Activated T-helper 2 cell treated with anti-CD3 and anti-CD28 coated beads, Interferon-gamma antibody, Interleukin-2, Interleukin-4, amounts not matched to agents 10 μg/mL and 5 μg/mL and 100 μg/mL, durations not matched to agents 14 hours and 24 hours and 36 hours (primary cell): ENCODE measurements at regions not wholly inside any gene's neighbourhood (a gene's known extent, or its start where the extent isn't known, plus 50 kb on each side); places are given as distances from the start of the nearest gene placed in this dataset.
"Not testable (repeated sequence)": the region's sequence is repeated elsewhere in the genome, so short reads cannot be mapped to it uniquely, and the experiment has no call there.

Experiments used
- DNase-seq: peaks from one replicate; pipeline ENCODE4 v3.0.0; 2021; ENCODE audit warnings: low spot score
- H3K27ac Mint-ChIP-seq: one replicate; pipeline ENCODE4 v1.8.0; 2021; ENCODE audit warnings: mixed read lengths
- H3K27me3 Mint-ChIP-seq: one replicate; pipeline ENCODE4 v1.8.0; 2021; ENCODE audit warnings: low read depth, mixed read lengths
- H3K36me3 Mint-ChIP-seq: one replicate; pipeline ENCODE4 v1.8.0; 2021; ENCODE audit warnings: low read depth, mixed read lengths
- H3K4me1 Mint-ChIP-seq: one replicate; pipeline ENCODE4 v1.8.0; 2021; ENCODE audit warnings: low read depth, mixed read lengths
- H3K4me3 Mint-ChIP-seq: one replicate; pipeline ENCODE4 v1.8.0; 2021; ENCODE audit warnings: low read depth, mild to moderate bottlenecking, moderate library complexity, mixed read lengths
- H3K9me3 Mint-ChIP-seq: one replicate; pipeline ENCODE4 v1.8.0; 2021; ENCODE audit warnings: mixed read lengths
- intact Hi-C: fragments of 100-400 bp; cut with micrococcal nuclease; formaldehyde crosslinking; loops from one replicate; pipeline ENCODE4 v1.15.1; 2023

DNA sequence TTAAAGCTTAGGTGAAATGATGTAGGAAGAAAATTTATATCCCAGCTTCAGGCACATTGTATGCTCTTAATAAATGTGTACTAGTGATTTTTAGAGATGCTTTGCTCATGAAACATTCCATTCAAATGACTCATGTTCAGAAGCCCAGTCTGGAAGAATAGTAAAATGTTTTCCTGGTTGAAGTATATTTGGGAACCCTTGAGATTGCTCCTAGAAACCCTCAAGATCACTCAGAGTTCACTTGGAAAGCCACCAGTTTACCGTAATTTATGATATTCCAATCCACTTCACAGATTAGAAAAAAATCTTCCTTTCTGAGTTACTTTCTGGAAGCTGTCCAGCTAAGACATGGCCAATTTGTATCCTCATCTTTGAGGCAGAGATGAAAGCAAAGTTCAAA, 186.4 kb downstream of the SYT10 start:
- Mint-ChIP-seq H3K9me3 (peaks cover 7% of the 10 kb centered on the region), H3K27me3 (no peaks in the 10 kb centered on the region), H3K4me3 (no peak overlapping the region), H3K27ac (no peak overlapping the region), H3K4me1 (no peaks in the 10 kb centered on the region), H3K36me3 (no peaks in the 10 kb centered on the region)
- DNase-seq = no peak
- intact Hi-C loops = no loop called here

DNA sequence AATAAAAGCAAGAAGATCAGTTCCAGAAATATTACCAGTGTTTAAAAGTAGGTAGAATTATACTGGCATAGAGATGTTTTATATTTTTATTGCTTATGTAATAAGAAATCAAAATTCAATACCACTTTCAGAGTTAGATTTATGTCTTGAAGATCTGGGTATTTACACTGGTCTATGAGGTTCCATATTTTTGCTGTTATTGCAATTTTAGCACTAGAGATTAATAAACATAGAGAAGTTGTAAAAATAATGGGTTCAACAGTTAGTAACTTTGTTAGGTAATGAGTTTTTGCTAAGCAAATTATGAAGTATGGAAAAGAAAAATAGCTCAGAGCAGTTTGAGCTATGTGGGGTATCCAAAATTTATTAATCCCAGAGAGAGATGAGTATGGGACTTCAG, 188.1 kb downstream of the SYT10 start:
- DNase-seq = no peak
- Mint-ChIP-seq H3K27me3 (no peaks in the 10 kb centered on the region), H3K27ac (no peak overlapping the region), H3K9me3 (peaks cover 8% of the 10 kb centered on the region), H3K36me3 (no peaks in the 10 kb centered on the region), H3K4me3 (no peak overlapping the region), H3K4me1 (no peaks in the 10 kb centered on the region)
- intact Hi-C loops = no loop called here

- Mint-ChIP-seq H3K27ac (no peak overlapping the region), H3K4me1 (no peaks in the 10 kb centered on the region), H3K9me3 (peaks cover 15% of the 10 kb centered on the region), H3K27me3 (no peaks in the 10 kb centered on the region), H3K36me3 (no peaks in the 10 kb centered on the region), H3K4me3 (no peak overlapping the region)
- intact Hi-C loops = no loop called here
- no peak for DNase-seq
These were observed 191.3 kb downstream of the SYT10 start for GRCh38 chr12:33248364-33248763.

- Mint-ChIP-seq H3K9me3 (peaks cover 15% of the 10 kb centered on the region), H3K4me3 (no peak overlapping the region), H3K27me3 (no peaks in the 10 kb centered on the region), H3K4me1 (no peaks in the 10 kb centered on the region), H3K27ac (no peak overlapping the region), H3K36me3 (no peaks in the 10 kb centered on the region)
- no peak for DNase-seq
- intact Hi-C loops = no loop called here
These were observed 192.0 kb downstream of the SYT10 start for GRCh38 chr12:33247625-33248024.

DNA sequence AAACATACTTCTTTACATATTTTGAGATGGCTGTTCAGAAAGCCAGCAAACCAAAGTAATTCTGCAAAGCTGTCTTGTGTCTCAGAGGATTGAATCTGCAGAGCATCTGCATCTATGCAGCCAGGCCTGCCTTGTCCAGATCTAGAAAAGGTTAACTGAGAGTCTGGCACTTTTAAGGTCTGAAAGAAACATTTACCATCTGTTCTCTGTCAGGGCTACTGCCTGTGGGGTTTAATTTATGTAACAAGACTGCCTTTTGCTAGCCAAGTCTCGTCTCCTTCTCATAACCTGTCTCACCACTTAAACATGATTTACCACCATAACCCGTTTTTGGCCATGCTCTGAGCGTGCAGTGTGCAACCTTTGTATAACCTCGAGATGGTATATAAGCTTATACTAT, 194.2 kb downstream of the SYT10 start:
- Mint-ChIP-seq H3K36me3 (no peaks in the 10 kb centered on the region), H3K27ac (no peak overlapping the region), H3K27me3 (no peaks in the 10 kb centered on the region), H3K4me1 (no peaks in the 10 kb centered on the region), H3K9me3 (peaks cover 23% of the 10 kb centered on the region), H3K4me3 (no peak overlapping the region)
- intact Hi-C loops = no loop called here
- DNase-seq = no peak

DNA sequence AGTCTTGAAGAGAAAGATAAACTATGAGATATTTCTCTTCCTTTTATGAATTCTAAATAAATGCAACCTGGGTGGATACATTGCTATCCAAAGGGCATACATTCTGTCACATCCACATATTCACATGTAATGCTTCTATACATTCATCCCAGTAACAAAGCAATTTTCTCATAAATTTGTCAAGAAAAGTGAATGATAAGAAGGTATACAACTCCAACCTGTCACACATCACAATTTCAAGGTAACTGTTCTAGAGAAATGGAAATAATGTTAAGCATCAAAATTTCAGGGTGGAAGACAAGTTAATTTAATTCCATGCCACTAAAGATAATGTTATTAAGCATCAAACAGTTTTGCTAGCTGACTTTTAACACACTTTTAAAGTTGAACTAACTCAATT, 212.9 kb downstream of the SYT10 start:
- H3K27ac Mint-ChIP-seq = no peak overlapping the region
- DNase-seq = no peak
- no peaks in the 10 kb centered on the region for H3K27me3 Mint-ChIP-seq
- intact Hi-C loops = no loop called here
- peaks cover 33% of the 10 kb centered on the region for H3K9me3 Mint-ChIP-seq
- H3K4me1 Mint-ChIP-seq = no peaks in the 10 kb centered on the region
- no peaks in the 10 kb centered on the region for H3K36me3 Mint-ChIP-seq
- no peak overlapping the region for H3K4me3 Mint-ChIP-seq

- H3K36me3 Mint-ChIP-seq = no peaks in the 10 kb centered on the region
- no peak overlapping the region for H3K27ac Mint-ChIP-seq
- no peaks in the 10 kb centered on the region for H3K4me1 Mint-ChIP-seq
- no peak overlapping the region for H3K4me3 Mint-ChIP-seq
- intact Hi-C loops = no loop called here
- H3K9me3 Mint-ChIP-seq = peaks cover 54% of the 10 kb centered on the region
- DNase-seq = no peak
- no peaks in the 10 kb centered on the region for H3K27me3 Mint-ChIP-seq
These were observed 215.7 kb downstream of the SYT10 start for GRCh38 chr12:33223956-33224355.

GRCh38 chr12:33222357-33222756, 217.3 kb downstream of the SYT10 start:
- no peak for DNase-seq
- Mint-ChIP-seq H3K27me3 (no peaks in the 10 kb centered on the region), H3K27ac (no peak overlapping the region), H3K9me3 (peaks cover 64% of the 10 kb centered on the region), H3K36me3 (no peaks in the 10 kb centered on the region), H3K4me1 (no peaks in the 10 kb centered on the region), H3K4me3 (no peak overlapping the region)
- intact Hi-C loops = no loop called here

DNA sequence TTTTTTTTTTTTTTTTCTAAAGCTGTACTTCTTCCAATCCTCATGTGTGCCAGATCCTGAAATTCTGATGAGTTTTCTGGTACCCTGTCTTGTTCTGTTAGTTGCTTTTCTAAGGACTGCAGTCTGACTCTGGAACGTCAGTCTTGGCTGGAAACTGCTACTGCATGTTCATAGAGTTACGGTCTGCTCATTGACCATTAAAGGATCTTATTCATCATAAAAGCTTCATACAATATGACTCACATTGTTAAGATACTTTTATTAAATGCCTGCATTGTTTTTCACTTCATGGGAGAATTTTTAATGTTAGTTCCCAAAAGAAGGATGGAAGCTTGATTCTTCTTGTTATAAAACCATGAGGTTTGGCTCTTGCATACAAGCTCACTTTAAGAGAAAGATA, 233.6 kb downstream of the SYT10 start:
- H3K4me3 Mint-ChIP-seq = no peak overlapping the region
- DNase-seq = no peak
- no peaks in the 10 kb centered on the region for H3K36me3 Mint-ChIP-seq
- no peak overlapping the region for H3K27ac Mint-ChIP-seq
- no peaks in the 10 kb centered on the region for H3K4me1 Mint-ChIP-seq
- no peaks in the 10 kb centered on the region for H3K27me3 Mint-ChIP-seq
- intact Hi-C loops = no loop called here
- peaks cover 27% of the 10 kb centered on the region for H3K9me3 Mint-ChIP-seq

GRCh38 chr12:33194389-33194788, 245.2 kb downstream of the SYT10 start:
- H3K36me3 Mint-ChIP-seq, DNase-seq, H3K4me3 Mint-ChIP-seq, intact Hi-C loops, H3K4me1 Mint-ChIP-seq, H3K27ac Mint-ChIP-seq, H3K27me3 Mint-ChIP-seq: not testable (repeated sequence)
- H3K9me3 Mint-ChIP-seq = peaks cover 58% of the 10 kb centered on the region

- intact Hi-C loops = no loop called here
- H3K4me1 Mint-ChIP-seq = no peaks in the 10 kb centered on the region
- H3K9me3 Mint-ChIP-seq = peaks cover 47% of the 10 kb centered on the region
- no peaks in the 10 kb centered on the region for H3K36me3 Mint-ChIP-seq
- DNase-seq = no peak
- no peak overlapping the region for H3K4me3 Mint-ChIP-seq
- no peaks in the 10 kb centered on the region for H3K27me3 Mint-ChIP-seq
- H3K27ac Mint-ChIP-seq = no peak overlapping the region
These were observed 247.4 kb downstream of the SYT10 start for GRCh38 chr12:33192226-33192625.

- Mint-ChIP-seq H3K4me3 (no peak overlapping the region), H3K36me3 (no peaks in the 10 kb centered on the region), H3K27ac (no peak overlapping the region), H3K4me1 (no peaks in the 10 kb centered on the region), H3K9me3 (peaks cover 31% of the 10 kb centered on the region), H3K27me3 (no peaks in the 10 kb centered on the region)
- no peak for DNase-seq
- intact Hi-C loops = no loop called here
These were observed 252.2 kb downstream of the SYT10 start for GRCh38 chr12:33187409-33187808.

GRCh38 chr12:33184161-33184560, 255.5 kb downstream of the SYT10 start:
- H3K4me3 Mint-ChIP-seq = no peak overlapping the region
- H3K36me3 Mint-ChIP-seq = no peaks in the 10 kb centered on the region
- no peak for DNase-seq
- H3K9me3 Mint-ChIP-seq = peaks cover 29% of the 10 kb centered on the region
- no peaks in the 10 kb centered on the region for H3K4me1 Mint-ChIP-seq
- no peaks in the 10 kb centered on the region for H3K27me3 Mint-ChIP-seq
- no peak overlapping the region for H3K27ac Mint-ChIP-seq
- intact Hi-C loops = no loop called here

DNA sequence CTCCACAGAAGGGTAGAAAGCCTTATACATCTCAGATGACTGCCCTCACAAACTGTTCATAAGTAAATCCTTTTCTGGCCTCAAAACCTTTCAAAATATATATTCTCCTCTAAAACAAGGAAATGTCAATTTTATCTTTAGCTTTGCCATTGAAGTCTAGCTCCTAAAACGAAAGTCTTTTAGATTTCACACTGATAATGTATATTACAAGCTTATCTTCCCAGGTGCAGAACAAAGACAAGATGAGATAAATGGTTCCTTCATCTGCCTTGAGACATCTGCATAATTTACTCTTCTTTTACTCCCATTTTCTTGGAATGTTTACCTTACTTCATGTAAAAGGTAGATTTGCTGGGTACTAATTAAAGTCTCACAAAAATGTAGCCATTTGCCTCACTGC, 257.1 kb downstream of the SYT10 start:
- Mint-ChIP-seq H3K4me3 (no peak overlapping the region), H3K4me1 (no peaks in the 10 kb centered on the region), H3K27ac (no peak overlapping the region), H3K9me3 (peaks cover 31% of the 10 kb centered on the region), H3K36me3 (no peaks in the 10 kb centered on the region), H3K27me3 (no peaks in the 10 kb centered on the region)
- no peak for DNase-seq
- intact Hi-C loops = no loop called here
